Panc1 (cell line): ENCODE measurements at regions not wholly inside any gene's neighbourhood (a gene's known extent, or its start where the extent isn't known, plus 50 kb on each side); places are given as distances from the start of the nearest gene placed in this dataset.

Source experiments
- ATAC-seq: fragments of 200-7000 bp; cut with Tn5 transposase; 2 replicates; pipeline ENCODE4 v1.9.1; 2020; ENCODE audit warnings: mild to moderate bottlenecking, moderate library complexity
- BruUV-seq: library from RNA; stranded (reverse); fragments of 400-500 nt; replicated peaks from 2 replicates; lab custom pipeline; 2021; lab: Mats Ljungman, UMichigan
- CTCF ChIA-PET: fragments of 300-600 bp; sonication (Branson Sonifier 250); formaldehyde crosslinking; loops from one replicate; lab custom pipeline; 2022; ENCODE audit warnings: antibody characterized with exemption; lab: Charles Lee
- POLR2A ChIA-PET: fragments of 300-600 bp; sonication (Branson Sonifier 250); formaldehyde crosslinking; loops from one replicate; lab custom pipeline; 2022; ENCODE audit warnings: antibody characterized with exemption; lab: Charles Lee
- DNase-seq: peaks from one replicate; pipeline ENCODE4 v3.0.0-alpha.2; 2010; ENCODE audit warnings: low read depth, low spot score
- H3K27ac ChIP-seq: 2 replicates; pipeline ENCODE4 v1.5.1; 2011; ENCODE audit warnings: mild to moderate bottlenecking, low read length, inconsistent platforms
- H3K27me3 ChIP-seq: fragments of 200-500 bp; sonication (Bioruptor generic); 2 replicates; pipeline ENCODE4 v1.6.0; 2014; ENCODE audit warnings: low read length, inconsistent platforms; ENCODE audit not compliant: control insufficient read depth, insufficient read depth
- H3K36me3 ChIP-seq: fragments of 200-500 bp; sonication (Bioruptor generic); 2 replicates; pipeline ENCODE4 v1.5.1; 2014; ENCODE audit warnings: inconsistent platforms, mild to moderate bottlenecking, low read length, moderate library complexity; ENCODE audit not compliant: control insufficient read depth, insufficient read depth
- H3K4me1 ChIP-seq: 2 replicates; pipeline ENCODE4 v1.5.1; 2011; ENCODE audit warnings: inconsistent platforms, mild to moderate bottlenecking, low read length, moderate library complexity; ENCODE audit not compliant: control insufficient read depth, insufficient read depth
- H3K4me3 ChIP-seq, 2 experiments: 2 replicates each; pipeline ENCODE4 v1.5.1; 2011 to 2012; ENCODE audit warnings: low read depth in 2 of 2, low read length in 2 of 2, mild to moderate bottlenecking in 2 of 2, inconsistent platforms in 1 of 2, moderate library complexity in 1 of 2
- H3K9me3 ChIP-seq: fragments of 200-500 bp; sonication (Bioruptor generic); 2 replicates; pipeline ENCODE4 v1.5.1; 2014; ENCODE audit warnings: low read depth, mild to moderate bottlenecking, inconsistent platforms, low read length, moderate library complexity; ENCODE audit not compliant: control insufficient read depth, insufficient read depth
- CTCF ChIP-seq: fragments of 450-650 bp; IDR thresholded peaks from 2 replicates; pipeline ENCODE4 v1.5.1; 2017; ENCODE audit warnings: mild to moderate bottlenecking
- POLR2AphosphoS5 ChIP-seq: IDR thresholded peaks from 2 replicates; pipeline ENCODE4 v1.6.1; 2012; ENCODE audit warnings: mild to moderate bottlenecking, low read depth, low read length, moderate library complexity
- REST ChIP-seq, 2 experiments: IDR thresholded peaks; 2 replicates each; pipeline ENCODE4 v1.6.1; 2011 to 2012; ENCODE audit warnings: low read depth in 2 of 2, control low read depth in 1 of 2, low read length in 1 of 2, mild to moderate bottlenecking in 1 of 2, moderate library complexity in 1 of 2; ENCODE audit not compliant: insufficient read depth in 1 of 2
- SIN3A ChIP-seq: IDR thresholded peaks from 2 replicates; pipeline ENCODE4 v1.6.1; 2012; ENCODE audit warnings: low read depth, mild to moderate bottlenecking, low read length, moderate library complexity, borderline replicate concordance; ENCODE audit not compliant: insufficient read depth
- TCF7L2 ChIP-seq: IDR thresholded peaks from 2 replicates; pipeline ENCODE4 v1.6.1; 2011; ENCODE audit warnings: mild to moderate bottlenecking, low read depth, low read length, inconsistent platforms
- in situ Hi-C: cut with HindIII; loops from 2 replicates; pipeline ENCODE4 v1.10.0; 2016; ENCODE audit warnings: low sequenced_read_pairs, low pct_unique_long_range_greater_than_20kb
- intact Hi-C: fragments of 100-400 bp; cut with micrococcal nuclease; formaldehyde crosslinking; loops from one replicate; pipeline ENCODE4 v1.10.0; 2022; ENCODE audit not compliant: unreplicated experiment

GRCh38 chr2:96431319-96431718 lies 73.8 kb downstream of the NEURL3 start:
- BruUV-seq = no TSS peak

GRCh38 chr2:96430394-96430988 lies 74.7 kb downstream of the NEURL3 start:
- ChIA-PET POLR2A (no interaction called here), CTCF (no interaction called here)
- in situ Hi-C loops (no loop called here), intact Hi-C loops (no loop called here)
- H3K4me3 ChIP-seq = no peak overlapping the region
- H3K27ac ChIP-seq = no peak overlapping the region
- ATAC-seq (no peak), DNase-seq (no peak)
- no peaks in the 10 kb centered on the region for H3K36me3 ChIP-seq
- BruUV-seq = no TSS peak
- H3K4me1 ChIP-seq = no peaks in the 10 kb centered on the region
- TF ChIP-seq REST (IDR thresholded peaks at IDR 0.05; ENCODE audit: insufficient read depth in 1 of 2, low read depth in 2 of 2, low read length in 1 of 2) = no peak
- TF ChIP-seq CTCF = no peak
- no peak for TF ChIP-seq TCF7L2
- TF ChIP-seq POLR2AphosphoS5 = no peak
- no peak for TF ChIP-seq SIN3A
- peaks cover 3% of the 10 kb centered on the region; the same call in 1 of the 2 replicates for H3K9me3 ChIP-seq
- H3K27me3 ChIP-seq = no peaks in the 10 kb centered on the region

More at GRCh38 chr2:96431319-96431718, 73.8 kb downstream of the NEURL3 start:
- H3K4me1 ChIP-seq = no peaks in the 10 kb centered on the region
- in situ Hi-C loops (no loop called here), intact Hi-C loops (no loop called here)
- no peak for TF ChIP-seq TCF7L2
- no peak for TF ChIP-seq CTCF
- TF ChIP-seq SIN3A = no peak
- no peak for TF ChIP-seq POLR2AphosphoS5
- TF ChIP-seq REST (IDR thresholded peaks at IDR 0.05; ENCODE audit: insufficient read depth in 1 of 2, low read depth in 2 of 2, low read length in 1 of 2) = no peak
- ChIA-PET POLR2A (no interaction called here), CTCF (no interaction called here)
- H3K9me3 ChIP-seq = peaks cover 3% of the 10 kb centered on the region; the same call in 1 of the 2 replicates
- DNase-seq (no peak), ATAC-seq (no peak)
- H3K4me3 ChIP-seq = no peak overlapping the region
- H3K27ac ChIP-seq = no peak overlapping the region
- H3K27me3 ChIP-seq = no peaks in the 10 kb centered on the region
- H3K36me3 ChIP-seq = no peaks in the 10 kb centered on the region
